Stomach (tissue), 8 donors: ENCODE measurements at regions not wholly inside any gene's neighbourhood (a gene's known extent, or its start where the extent isn't known, plus 50 kb on each side); places are given as distances from the start of the nearest gene placed in this dataset.
A peak's percentile ranks its signal among the peaks of the same experiment; 100 is the strongest.
"Not testable (repeated sequence)": the region's sequence is repeated elsewhere in the genome, so short reads cannot be mapped to it uniquely, and the experiment has no call there.

ENCODE experiments used
- DNase-seq, 2 donors: peaks; one replicate each; pipeline versions ENCODE4 v3.0.0 to v3.0.0-alpha.2; 2013 to 2019
- H3K27ac ChIP-seq, 5 donors: fragments of 200-600 bp in 4 of 5; sonication (generic) in 4 of 5; one replicate each; pipeline ENCODE4 v1.5.1; 2013 to 2019; ENCODE audit warnings: mild to moderate bottlenecking in 1 of 5, moderate library complexity in 1 of 5
- H3K27me3 ChIP-seq, 3 donors: fragments of 200-600 bp; sonication (generic); one replicate each; pipeline ENCODE4 v1.5.1; 2017 to 2019; ENCODE audit warnings: mixed run types in 1 of 3
- H3K36me3 ChIP-seq, 4 donors: fragments of 200-600 bp; sonication (generic); 1 replicate in 3 of 4; 2 replicates in 1 of 4; pipeline ENCODE4 v1.5.1; 2016 to 2019
- H3K4me1 ChIP-seq, 4 donors: fragments of 200-600 bp; sonication (generic); one replicate each; pipeline ENCODE4 v1.5.1; 2016 to 2019
- H3K4me3 ChIP-seq, 4 donors: fragments of 200-600 bp; sonication (generic) in 3 of 4; one replicate each; pipeline ENCODE4 v1.5.1; 2016 to 2019; ENCODE audit warnings: mild to moderate bottlenecking in 1 of 4
- H3K9me3 ChIP-seq, 4 donors: fragments of 200-600 bp; sonication (generic); one replicate each; pipeline ENCODE4 v1.5.1; 2016 to 2019
- POLR2AphosphoS5 ChIP-seq, 3 donors: sonication (generic); formaldehyde crosslinking; IDR thresholded peaks; one replicate each; pipeline ENCODE4 v1.6.1; 2016; ENCODE audit warnings: antibody characterized with exemption in 3 of 3
- WGBS, 5 donors: extraction: QIAGEN DNeasy Blood & Tissue Kit in 3 of 5; methylation state at CpG; one replicate each; pipeline versions ENCODE4 v1.1.5 to v1.1.7; 2013 to 2018; 5-methylcytosine and 5-hydroxymethylcytosine counted together
- intact Hi-C: fragments of 100-400 bp; cut with DNase I; formaldehyde crosslinking; loops from one replicate; pipeline ENCODE4 v1.15.1; 2023; ENCODE audit warnings: low total_unique reads
- TF ChIP-seq, protein P1 (sequence below), 7 experiments: fragments of 450-650 bp in 4 of 7; fragments of 200-600 bp in 3 of 7; sonication (generic) in 3 of 7; IDR thresholded peaks; one replicate each; pipeline ENCODE4 v1.5.1; 2016 to 2019; ENCODE audit warnings: antibody characterized with exemption in 7 of 7, control low read depth in 2 of 7, mild to moderate bottlenecking in 1 of 7
- donor health status: healthy with polysubstance abuse.
- donor health status: Bipolar disorder and iron deficiency.
- donor health status: healthy.

- 45 to 51% (median 48%) methylated on average over 18 of the region's 18 CpGs for WGBS, 5 donors
- intact Hi-C loops: loop anchor here (5.0 kb wide), 1 partner anchor 130 kb away; no protein-coding TSS in a partner anchor
These were observed 241.8 kb upstream of the FRG2C start for GRCh38 chr3:75422101-75422945.

DNA sequence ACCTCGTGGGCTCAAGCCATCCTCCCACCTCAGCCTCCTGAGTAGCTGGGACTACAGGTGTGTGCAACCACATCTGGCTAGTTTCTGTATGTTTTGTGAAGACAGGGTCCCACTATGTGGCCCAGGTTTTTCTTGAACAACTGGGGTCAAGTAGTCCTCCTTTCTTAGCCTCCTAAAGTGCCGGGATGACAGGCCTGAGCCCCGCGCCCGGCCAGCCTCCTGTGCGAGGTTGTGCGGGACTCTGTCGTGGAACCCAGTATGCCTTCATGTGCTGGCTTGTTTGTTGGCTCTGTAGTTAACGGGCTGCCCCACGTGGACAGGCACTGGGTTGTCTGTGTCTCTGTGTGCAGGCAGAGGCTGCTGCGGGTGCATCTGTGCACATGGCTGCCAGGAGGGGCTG is 238.7 kb upstream of the FRG2C start:
- H3K4me1 ChIP-seq, DNase-seq, H3K27ac ChIP-seq, H3K9me3 ChIP-seq, H3K4me3 ChIP-seq, intact Hi-C loops, H3K27me3 ChIP-seq: not testable (repeated sequence)
- 86 to 96% (median 96%) methylated on average over 10 to 11 of the region's 11 CpGs for WGBS, 5 donors
- H3K36me3 ChIP-seq: peaks cover 17 to 68% (median 57%) of the 10 kb centered on the region in 4 donors

More at GRCh38 chr3:75422101-75422945, 241.8 kb upstream of the FRG2C start:
- not testable (repeated sequence) for H3K27ac ChIP-seq, H3K4me3 ChIP-seq, H3K27me3 ChIP-seq, H3K4me1 ChIP-seq, H3K9me3 ChIP-seq
- H3K36me3 ChIP-seq: peaks cover 14 to 46% (median 44%) of the 10 kb centered on the region in 4 donors
- TF ChIP-seq, protein P1, sequence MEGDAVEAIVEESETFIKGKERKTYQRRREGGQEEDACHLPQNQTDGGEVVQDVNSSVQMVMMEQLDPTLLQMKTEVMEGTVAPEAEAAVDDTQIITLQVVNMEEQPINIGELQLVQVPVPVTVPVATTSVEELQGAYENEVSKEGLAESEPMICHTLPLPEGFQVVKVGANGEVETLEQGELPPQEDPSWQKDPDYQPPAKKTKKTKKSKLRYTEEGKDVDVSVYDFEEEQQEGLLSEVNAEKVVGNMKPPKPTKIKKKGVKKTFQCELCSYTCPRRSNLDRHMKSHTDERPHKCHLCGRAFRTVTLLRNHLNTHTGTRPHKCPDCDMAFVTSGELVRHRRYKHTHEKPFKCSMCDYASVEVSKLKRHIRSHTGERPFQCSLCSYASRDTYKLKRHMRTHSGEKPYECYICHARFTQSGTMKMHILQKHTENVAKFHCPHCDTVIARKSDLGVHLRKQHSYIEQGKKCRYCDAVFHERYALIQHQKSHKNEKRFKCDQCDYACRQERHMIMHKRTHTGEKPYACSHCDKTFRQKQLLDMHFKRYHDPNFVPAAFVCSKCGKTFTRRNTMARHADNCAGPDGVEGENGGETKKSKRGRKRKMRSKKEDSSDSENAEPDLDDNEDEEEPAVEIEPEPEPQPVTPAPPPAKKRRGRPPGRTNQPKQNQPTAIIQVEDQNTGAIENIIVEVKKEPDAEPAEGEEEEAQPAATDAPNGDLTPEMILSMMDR (IDR thresholded peaks at IDR 0.05): peak in 5 of 7 experiments; percentile 57 to 83 (median 75)
- peak in 1 of 2 donors; percentile 50 for DNase-seq

DNA sequence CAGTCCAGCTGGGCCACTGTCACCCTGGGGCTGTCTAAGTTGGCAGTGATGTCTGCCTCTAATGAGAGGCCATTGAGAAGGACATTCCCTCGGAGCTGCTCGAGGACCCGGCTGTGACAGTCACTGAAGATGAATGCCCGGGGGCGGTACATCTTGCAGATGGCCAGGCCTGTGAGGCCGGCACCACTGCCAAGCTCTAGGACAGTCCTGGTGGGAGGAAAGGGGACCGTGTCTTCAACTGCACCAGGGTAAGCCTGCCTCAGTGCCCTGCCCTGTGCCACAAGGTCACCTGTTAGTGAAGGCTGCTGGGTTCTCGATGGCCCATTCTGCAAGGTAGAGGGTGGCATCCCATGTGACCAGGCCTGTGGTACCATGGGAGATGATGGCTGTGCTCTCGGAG is 236.6 kb upstream of the FRG2C start:
- H3K9me3 ChIP-seq, intact Hi-C loops, H3K27ac ChIP-seq, H3K27me3 ChIP-seq, H3K4me3 ChIP-seq, DNase-seq: not testable (repeated sequence)
- 83 to 96% (median 92%) methylated on average over 5 to 9 of the region's 9 CpGs for WGBS, 5 donors
- Histone ChIP-seq H3K36me3 (peaks cover 17 to 86% (median 74%) of the 10 kb centered on the region in 4 donors), H3K4me1 (peaks cover 0 to 11% (median 5%) of the 10 kb centered on the region in 4 donors)

DNA sequence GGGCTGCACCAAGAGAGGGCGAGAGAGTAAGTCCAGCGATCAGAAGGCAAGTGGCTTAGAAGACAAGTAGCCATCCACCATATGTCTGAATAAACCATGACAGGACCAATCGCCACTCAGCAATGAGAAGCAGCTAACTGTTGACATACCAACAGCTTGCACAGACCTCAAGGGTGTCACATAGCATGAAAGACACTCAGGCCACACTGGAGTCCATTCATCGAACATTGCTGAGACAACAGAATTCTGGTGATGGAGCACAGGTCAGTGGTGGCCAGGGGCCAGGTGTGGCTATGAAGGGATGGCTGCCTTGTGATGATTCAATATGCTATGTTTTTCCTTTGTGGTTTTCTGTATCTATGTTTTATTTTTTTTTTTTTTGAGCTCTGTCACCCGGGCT is 236.2 kb upstream of the FRG2C start:
- DNase-seq, H3K27ac ChIP-seq, intact Hi-C loops, H3K9me3 ChIP-seq, H3K4me3 ChIP-seq, H3K27me3 ChIP-seq: not testable (repeated sequence)
- WGBS, 5 donors: 84 to 93% (median 91%) methylated on average over 5 of the region's 5 CpGs
- peaks cover 0 to 15% (median 8%) of the 10 kb centered on the region in 4 donors for H3K4me1 ChIP-seq
- H3K36me3 ChIP-seq: peaks cover 17 to 83% (median 71%) of the 10 kb centered on the region in 4 donors

DNA sequence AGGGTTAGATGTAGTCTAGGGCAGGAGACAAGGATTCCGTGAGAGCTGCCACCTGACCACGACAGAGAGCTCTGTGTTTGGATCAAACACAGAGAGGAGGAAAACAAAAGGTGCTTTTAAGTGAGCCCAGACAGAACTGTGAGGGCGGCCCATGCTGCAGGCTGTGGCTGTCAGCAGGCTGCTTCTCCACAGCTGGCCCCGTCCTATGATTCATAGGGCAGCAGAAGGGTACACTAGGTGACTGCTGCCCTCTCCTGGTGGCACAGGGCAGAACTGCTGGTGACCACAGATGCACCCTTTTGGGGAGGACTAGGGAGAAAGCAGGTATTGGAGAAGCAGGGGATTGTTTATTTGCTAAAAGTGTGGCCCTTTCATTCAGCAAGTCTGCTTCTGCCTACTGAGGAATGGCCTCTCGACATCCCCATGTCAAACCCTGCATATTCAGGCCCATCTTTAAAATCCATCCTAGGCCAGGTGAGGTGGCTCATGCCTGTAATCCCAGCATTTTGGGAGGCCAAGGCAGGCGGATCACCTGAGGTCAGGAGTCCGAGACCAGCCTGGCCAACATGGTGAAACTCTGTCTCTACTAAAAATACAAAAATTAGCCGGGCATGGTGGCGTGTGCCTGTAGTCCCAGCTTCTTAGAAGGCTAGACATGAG is 234.4 kb upstream of the FRG2C start:
- peaks cover 7 to 32% (median 22%) of the 10 kb centered on the region in 4 donors for H3K4me1 ChIP-seq
- DNase-seq: peak; percentile 80 to 90
- 54 to 64% (median 58%) methylated on average over 9 of the region's 9 CpGs for WGBS, 5 donors
- H3K27ac ChIP-seq, H3K4me3 ChIP-seq, H3K9me3 ChIP-seq, H3K27me3 ChIP-seq, intact Hi-C loops: not testable (repeated sequence)
- peak in 1 of 3 donors; percentile 50 for TF ChIP-seq POLR2AphosphoS5 (IDR thresholded peaks at IDR 0.05)
- TF ChIP-seq, protein P1 (IDR thresholded peaks at IDR 0.05): peak in 5 of 7 experiments; percentile 67 to 80 (median 75)
- peaks cover 17 to 68% (median 57%) of the 10 kb centered on the region in 4 donors for H3K36me3 ChIP-seq

DNA sequence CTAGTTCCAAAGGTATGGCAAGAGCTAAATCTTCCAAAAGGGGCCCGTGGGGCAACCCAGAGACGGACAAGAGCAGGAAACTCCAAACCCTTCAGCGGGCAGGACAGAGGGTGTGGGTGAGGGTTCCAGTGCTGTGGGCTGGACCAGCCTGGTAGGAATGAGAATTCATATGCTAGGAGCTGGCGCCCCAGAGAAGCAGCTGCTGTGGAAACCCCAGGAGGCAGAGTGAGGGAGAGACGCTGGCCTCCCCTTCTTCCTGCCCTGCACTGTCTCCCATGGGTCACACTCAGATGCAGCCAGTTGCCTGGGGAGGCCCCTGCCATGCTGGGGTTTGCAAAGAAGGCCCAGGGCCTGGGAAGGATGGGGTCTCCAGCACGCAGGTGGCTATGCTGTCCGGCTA is 233.7 kb upstream of the FRG2C start:
- intact Hi-C loops, H3K27ac ChIP-seq, H3K9me3 ChIP-seq, H3K27me3 ChIP-seq, H3K4me3 ChIP-seq, DNase-seq: not testable (repeated sequence)
- Histone ChIP-seq H3K4me1 (peaks cover 7 to 32% (median 22%) of the 10 kb centered on the region in 4 donors), H3K36me3 (peaks cover 15 to 64% (median 51%) of the 10 kb centered on the region in 4 donors)
- WGBS, 5 donors: 86 to 92% (median 91%) methylated on average over 6 to 7 of the region's 7 CpGs

DNA sequence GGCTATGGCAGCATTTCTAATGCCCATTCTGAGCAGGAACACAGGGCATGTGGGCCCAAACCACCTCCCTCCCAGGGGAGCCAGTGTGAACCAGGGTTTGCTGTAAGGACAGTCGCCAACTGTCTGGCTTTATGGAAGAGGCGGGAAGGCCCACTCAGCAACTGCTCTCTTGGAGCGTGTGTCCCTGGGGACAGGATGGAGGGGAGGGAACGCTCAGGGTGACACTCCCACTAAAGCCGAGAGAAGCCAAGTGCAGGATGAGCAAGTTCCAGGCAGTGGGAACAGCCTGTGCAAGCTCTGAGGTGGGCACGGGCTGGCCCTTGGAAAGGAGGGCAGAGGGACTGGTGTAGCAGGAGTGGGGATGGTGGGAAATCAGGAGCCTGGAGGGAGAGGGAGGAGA is 233.0 kb upstream of the FRG2C start:
- H3K9me3 ChIP-seq, H3K4me3 ChIP-seq, intact Hi-C loops, H3K27ac ChIP-seq, H3K27me3 ChIP-seq, DNase-seq: not testable (repeated sequence)
- 74 to 84% (median 80%) methylated on average over 6 of the region's 6 CpGs for WGBS, 5 donors
- H3K4me1 ChIP-seq: peaks cover 7 to 35% (median 25%) of the 10 kb centered on the region in 4 donors
- peaks cover 8 to 56% (median 44%) of the 10 kb centered on the region in 4 donors for H3K36me3 ChIP-seq

DNA sequence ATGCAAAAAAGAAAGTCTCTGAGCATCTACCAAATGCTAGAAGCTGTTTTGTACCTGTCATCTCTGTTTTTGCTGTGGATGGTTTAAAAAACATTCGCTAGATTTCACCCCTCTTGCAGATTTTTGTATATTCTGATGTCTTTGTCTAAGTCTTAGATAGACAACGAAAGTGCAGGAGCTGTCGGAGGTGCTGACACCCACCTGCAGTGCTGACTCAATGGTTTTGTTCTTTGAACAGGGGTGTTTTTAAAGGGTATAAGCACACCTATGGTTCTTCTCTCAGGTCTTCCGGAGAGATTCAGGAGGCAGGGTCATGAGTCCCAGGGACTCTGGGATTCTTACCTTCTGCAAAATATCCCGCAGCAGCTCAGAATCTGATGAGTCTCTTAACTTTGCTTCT is 231.7 kb upstream of the FRG2C start:
- WGBS, 5 donors: 91 to 96% (median 93%) methylated on average over 5 of the region's 5 CpGs
- intact Hi-C loops, H3K9me3 ChIP-seq, H3K4me3 ChIP-seq, H3K27me3 ChIP-seq, DNase-seq: not testable (repeated sequence)
- Histone ChIP-seq H3K4me1 (peaks cover 7 to 42% (median 30%) of the 10 kb centered on the region in 4 donors), H3K36me3 (peaks cover 1 to 43% (median 30%) of the 10 kb centered on the region in 4 donors), H3K27ac (peak overlapping the region in 4 of 5 donors; percentile 23 to 93 (median 68))
